ENCODE measurements at regions not wholly inside any gene's neighbourhood (a gene's known extent, or its start where the extent isn't known, plus 50 kb on each side); places are given as distances from the start of the nearest gene placed in this dataset.
A peak's percentile ranks its signal among the peaks of the same experiment; 100 is the strongest.

GRCh38 chr18:43720041-43720440 is 442.8 kb upstream of the SYT4 start:
- H3K27ac Mint-ChIP-seq (ENCODE audit: unreplicated experiment), result no peak overlapping the region
- TF ChIP-seq, protein P1, sequence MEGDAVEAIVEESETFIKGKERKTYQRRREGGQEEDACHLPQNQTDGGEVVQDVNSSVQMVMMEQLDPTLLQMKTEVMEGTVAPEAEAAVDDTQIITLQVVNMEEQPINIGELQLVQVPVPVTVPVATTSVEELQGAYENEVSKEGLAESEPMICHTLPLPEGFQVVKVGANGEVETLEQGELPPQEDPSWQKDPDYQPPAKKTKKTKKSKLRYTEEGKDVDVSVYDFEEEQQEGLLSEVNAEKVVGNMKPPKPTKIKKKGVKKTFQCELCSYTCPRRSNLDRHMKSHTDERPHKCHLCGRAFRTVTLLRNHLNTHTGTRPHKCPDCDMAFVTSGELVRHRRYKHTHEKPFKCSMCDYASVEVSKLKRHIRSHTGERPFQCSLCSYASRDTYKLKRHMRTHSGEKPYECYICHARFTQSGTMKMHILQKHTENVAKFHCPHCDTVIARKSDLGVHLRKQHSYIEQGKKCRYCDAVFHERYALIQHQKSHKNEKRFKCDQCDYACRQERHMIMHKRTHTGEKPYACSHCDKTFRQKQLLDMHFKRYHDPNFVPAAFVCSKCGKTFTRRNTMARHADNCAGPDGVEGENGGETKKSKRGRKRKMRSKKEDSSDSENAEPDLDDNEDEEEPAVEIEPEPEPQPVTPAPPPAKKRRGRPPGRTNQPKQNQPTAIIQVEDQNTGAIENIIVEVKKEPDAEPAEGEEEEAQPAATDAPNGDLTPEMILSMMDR (IDR thresholded peaks at IDR 0.05; ENCODE audit: insufficient read depth, low read depth, low read length), result no peak
- TF ChIP-seq EZH2 (IDR thresholded peaks at IDR 0.05; ENCODE audit: insufficient read depth, low read length), result no peak
- Histone ChIP-seq H3K27me3 (ENCODE audit: insufficient read depth, low read length) (no peaks in the 10 kb centered on the region), H3K79me2 (ENCODE audit: insufficient read depth, low read length) (no peaks in the 10 kb centered on the region), H3K4me2 (ENCODE audit: low read length) (no peak overlapping the region), H2AFZ (ENCODE audit: low read depth, low read length) (no peak overlapping the region), H3K9me3 (ENCODE audit: insufficient read depth, low read depth, low read length) (no peaks in the 10 kb centered on the region), H3K4me1 (ENCODE audit: insufficient read depth, low read length) (no peaks in the 10 kb centered on the region), H3K36me3 (ENCODE audit: insufficient read depth, low read length) (no peaks in the 10 kb centered on the region), H3K4me3 (ENCODE audit: insufficient read depth, low read depth, low read length) (no peak overlapping the region), H4K20me1 (ENCODE audit: insufficient read depth, low read length) (no peaks in the 10 kb centered on the region), H3K27ac (ENCODE audit: low read depth, low read length) (no peak overlapping the region), H3K9ac (ENCODE audit: low read length) (no peak overlapping the region)
- H3K36me3 Mint-ChIP-seq (ENCODE audit: low read depth, unreplicated experiment), result no peaks in the 10 kb centered on the region
- H3K27me3 Mint-ChIP-seq (ENCODE audit: low read depth, unreplicated experiment), result no peaks in the 10 kb centered on the region
- no peak overlapping the region for H3K4me3 Mint-ChIP-seq (ENCODE audit: unreplicated experiment)
- no peaks in the 10 kb centered on the region for H3K4me1 Mint-ChIP-seq (ENCODE audit: low read depth, unreplicated experiment)
- FAIRE-seq (no peak), DNase-seq (ENCODE audit: low read depth) (peak; percentile 3)
- peaks cover 8% of the 10 kb centered on the region for H3K9me3 Mint-ChIP-seq (ENCODE audit: unreplicated experiment)

- Mint-ChIP-seq H3K4me3 (ENCODE audit: unreplicated experiment) (no peak overlapping the region), H3K27me3 (ENCODE audit: low read depth, unreplicated experiment) (no peaks in the 10 kb centered on the region), H3K36me3 (ENCODE audit: low read depth, unreplicated experiment) (no peaks in the 10 kb centered on the region), H3K27ac (ENCODE audit: unreplicated experiment) (no peak overlapping the region), H3K9me3 (ENCODE audit: unreplicated experiment) (peaks cover 4% of the 10 kb centered on the region), H3K4me1 (ENCODE audit: low read depth, unreplicated experiment) (no peaks in the 10 kb centered on the region)
- TF ChIP-seq EZH2 (IDR thresholded peaks at IDR 0.05; ENCODE audit: insufficient read depth, low read length), result no peak
- TF ChIP-seq, protein P1 (IDR thresholded peaks at IDR 0.05; ENCODE audit: insufficient read depth, low read depth, low read length), result no peak
- DNase-seq (ENCODE audit: low read depth) (no peak), FAIRE-seq (no peak)
- H3K27ac ChIP-seq (ENCODE audit: low read depth, low read length), result no peak overlapping the region
- no peak overlapping the region for H2AFZ ChIP-seq (ENCODE audit: low read depth, low read length)
- no peaks in the 10 kb centered on the region for H3K9me3 ChIP-seq (ENCODE audit: insufficient read depth, low read depth, low read length)
- H3K4me1 ChIP-seq (ENCODE audit: insufficient read depth, low read length), result no peaks in the 10 kb centered on the region
- H3K36me3 ChIP-seq (ENCODE audit: insufficient read depth, low read length), result no peaks in the 10 kb centered on the region
- H3K4me2 ChIP-seq (ENCODE audit: low read length), result no peak overlapping the region
- no peak overlapping the region for H3K9ac ChIP-seq (ENCODE audit: low read length)
- no peaks in the 10 kb centered on the region for H3K27me3 ChIP-seq (ENCODE audit: insufficient read depth, low read length)
- H3K4me3 ChIP-seq (ENCODE audit: insufficient read depth, low read depth, low read length), result no peak overlapping the region
- no peaks in the 10 kb centered on the region for H3K79me2 ChIP-seq (ENCODE audit: insufficient read depth, low read length)
- H4K20me1 ChIP-seq (ENCODE audit: insufficient read depth, low read length), result no peaks in the 10 kb centered on the region
Observed at GRCh38 chr18:43735570-43735969, 458.3 kb upstream of the SYT4 start.

- no peak overlapping the region for H3K4me3 Mint-ChIP-seq (ENCODE audit: unreplicated experiment)
- H3K4me3 ChIP-seq (ENCODE audit: insufficient read depth, low read depth, low read length), result no peak overlapping the region
- TF ChIP-seq, protein P1 (IDR thresholded peaks at IDR 0.05; ENCODE audit: insufficient read depth, low read depth, low read length), result no peak
- no peak for TF ChIP-seq EZH2 (IDR thresholded peaks at IDR 0.05; ENCODE audit: insufficient read depth, low read length)
- no peaks in the 10 kb centered on the region for H3K27me3 ChIP-seq (ENCODE audit: insufficient read depth, low read length)
- no peaks in the 10 kb centered on the region for H3K27me3 Mint-ChIP-seq (ENCODE audit: low read depth, unreplicated experiment)
- H3K9me3 ChIP-seq (ENCODE audit: insufficient read depth, low read depth, low read length), result no peaks in the 10 kb centered on the region
- H3K79me2 ChIP-seq (ENCODE audit: insufficient read depth, low read length), result no peaks in the 10 kb centered on the region
- no peak overlapping the region for H3K27ac Mint-ChIP-seq (ENCODE audit: unreplicated experiment)
- H3K4me1 ChIP-seq (ENCODE audit: insufficient read depth, low read length), result no peaks in the 10 kb centered on the region
- no peak overlapping the region for H3K4me2 ChIP-seq (ENCODE audit: low read length)
- H3K9ac ChIP-seq (ENCODE audit: low read length), result no peak overlapping the region
- H2AFZ ChIP-seq (ENCODE audit: low read depth, low read length), result no peak overlapping the region
- H3K27ac ChIP-seq (ENCODE audit: low read depth, low read length), result no peak overlapping the region
- FAIRE-seq (no peak), DNase-seq (ENCODE audit: low read depth) (no peak)
- no peaks in the 10 kb centered on the region for H3K36me3 Mint-ChIP-seq (ENCODE audit: low read depth, unreplicated experiment)
- no peaks in the 10 kb centered on the region for H3K36me3 ChIP-seq (ENCODE audit: insufficient read depth, low read length)
- peaks cover 5% of the 10 kb centered on the region for H3K4me1 Mint-ChIP-seq (ENCODE audit: low read depth, unreplicated experiment)
- H3K9me3 Mint-ChIP-seq (ENCODE audit: unreplicated experiment), result peaks cover 9% of the 10 kb centered on the region
- no peaks in the 10 kb centered on the region for H4K20me1 ChIP-seq (ENCODE audit: insufficient read depth, low read length)
Observed at GRCh38 chr18:43744960-43745745, 467.9 kb upstream of the SYT4 start.
